ENCODE measurements at regions not wholly inside any gene's neighbourhood (a gene's known extent, or its start where the extent isn't known, plus 50 kb on each side); places are given as distances from the start of the nearest gene placed in this dataset.

DNA sequence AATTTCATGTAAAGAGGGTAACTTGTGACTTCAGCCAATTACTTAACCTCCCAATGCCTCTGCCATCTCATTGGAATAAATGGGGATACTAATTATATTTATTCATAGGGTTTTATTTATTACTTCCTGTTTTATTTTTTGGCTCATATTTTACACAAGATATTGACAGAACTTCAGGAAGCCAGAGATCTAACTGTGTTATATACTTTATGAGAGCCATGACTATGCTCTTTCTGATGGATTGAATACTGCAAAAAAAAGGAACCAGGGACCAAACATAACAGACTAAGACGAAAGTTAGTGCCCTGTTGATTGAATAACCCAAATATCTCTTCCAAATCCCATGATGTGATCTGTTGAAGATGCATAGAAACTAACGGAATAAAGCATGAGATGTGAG, 243.3 kb upstream of the STARD13 start:
- TF ChIP-seq, protein P1, sequence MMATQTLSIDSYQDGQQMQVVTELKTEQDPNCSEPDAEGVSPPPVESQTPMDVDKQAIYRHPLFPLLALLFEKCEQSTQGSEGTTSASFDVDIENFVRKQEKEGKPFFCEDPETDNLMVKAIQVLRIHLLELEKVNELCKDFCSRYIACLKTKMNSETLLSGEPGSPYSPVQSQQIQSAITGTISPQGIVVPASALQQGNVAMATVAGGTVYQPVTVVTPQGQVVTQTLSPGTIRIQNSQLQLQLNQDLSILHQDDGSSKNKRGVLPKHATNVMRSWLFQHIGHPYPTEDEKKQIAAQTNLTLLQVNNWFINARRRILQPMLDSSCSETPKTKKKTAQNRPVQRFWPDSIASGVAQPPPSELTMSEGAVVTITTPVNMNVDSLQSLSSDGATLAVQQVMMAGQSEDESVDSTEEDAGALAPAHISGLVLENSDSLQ (IDR thresholded peaks at IDR 0.05): no peak
- TF ChIP-seq CHD4 (IDR thresholded peaks at IDR 0.05): no peak
- TF ChIP-seq, protein P2, sequence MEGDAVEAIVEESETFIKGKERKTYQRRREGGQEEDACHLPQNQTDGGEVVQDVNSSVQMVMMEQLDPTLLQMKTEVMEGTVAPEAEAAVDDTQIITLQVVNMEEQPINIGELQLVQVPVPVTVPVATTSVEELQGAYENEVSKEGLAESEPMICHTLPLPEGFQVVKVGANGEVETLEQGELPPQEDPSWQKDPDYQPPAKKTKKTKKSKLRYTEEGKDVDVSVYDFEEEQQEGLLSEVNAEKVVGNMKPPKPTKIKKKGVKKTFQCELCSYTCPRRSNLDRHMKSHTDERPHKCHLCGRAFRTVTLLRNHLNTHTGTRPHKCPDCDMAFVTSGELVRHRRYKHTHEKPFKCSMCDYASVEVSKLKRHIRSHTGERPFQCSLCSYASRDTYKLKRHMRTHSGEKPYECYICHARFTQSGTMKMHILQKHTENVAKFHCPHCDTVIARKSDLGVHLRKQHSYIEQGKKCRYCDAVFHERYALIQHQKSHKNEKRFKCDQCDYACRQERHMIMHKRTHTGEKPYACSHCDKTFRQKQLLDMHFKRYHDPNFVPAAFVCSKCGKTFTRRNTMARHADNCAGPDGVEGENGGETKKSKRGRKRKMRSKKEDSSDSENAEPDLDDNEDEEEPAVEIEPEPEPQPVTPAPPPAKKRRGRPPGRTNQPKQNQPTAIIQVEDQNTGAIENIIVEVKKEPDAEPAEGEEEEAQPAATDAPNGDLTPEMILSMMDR (IDR thresholded peaks at IDR 0.05 in 2 of 3, conservative IDR thresholded peaks at IDR 0.05 in 1 of 3; ENCODE audit: control insufficient read depth in 2 of 3, extremely low read depth in 1 of 3, insufficient read depth in 1 of 3, low read depth in 3 of 3, low read length in 3 of 3): no peak
- TF ChIP-seq, protein P3, sequence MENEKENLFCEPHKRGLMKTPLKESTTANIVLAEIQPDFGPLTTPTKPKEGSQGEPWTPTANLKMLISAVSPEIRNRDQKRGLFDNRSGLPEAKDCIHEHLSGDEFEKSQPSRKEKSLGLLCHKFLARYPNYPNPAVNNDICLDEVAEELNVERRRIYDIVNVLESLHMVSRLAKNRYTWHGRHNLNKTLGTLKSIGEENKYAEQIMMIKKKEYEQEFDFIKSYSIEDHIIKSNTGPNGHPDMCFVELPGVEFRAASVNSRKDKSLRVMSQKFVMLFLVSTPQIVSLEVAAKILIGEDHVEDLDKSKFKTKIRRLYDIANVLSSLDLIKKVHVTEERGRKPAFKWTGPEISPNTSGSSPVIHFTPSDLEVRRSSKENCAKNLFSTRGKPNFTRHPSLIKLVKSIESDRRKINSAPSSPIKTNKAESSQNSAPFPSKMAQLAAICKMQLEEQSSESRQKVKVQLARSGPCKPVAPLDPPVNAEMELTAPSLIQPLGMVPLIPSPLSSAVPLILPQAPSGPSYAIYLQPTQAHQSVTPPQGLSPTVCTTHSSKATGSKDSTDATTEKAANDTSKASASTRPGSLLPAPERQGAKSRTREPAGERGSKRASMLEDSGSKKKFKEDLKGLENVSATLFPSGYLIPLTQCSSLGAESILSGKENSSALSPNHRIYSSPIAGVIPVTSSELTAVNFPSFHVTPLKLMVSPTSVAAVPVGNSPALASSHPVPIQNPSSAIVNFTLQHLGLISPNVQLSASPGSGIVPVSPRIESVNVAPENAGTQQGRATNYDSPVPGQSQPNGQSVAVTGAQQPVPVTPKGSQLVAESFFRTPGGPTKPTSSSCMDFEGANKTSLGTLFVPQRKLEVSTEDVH (IDR thresholded peaks at IDR 0.05; ENCODE audit: low read depth, partially characterized antibody): no peak

All from GM12878 (cell line).